IPS DF 6.9 (cell line): ENCODE measurements at regions not wholly inside any gene's neighbourhood (a gene's known extent, or its start where the extent isn't known, plus 50 kb on each side); places are given as distances from the start of the nearest gene placed in this dataset.

ENCODE experiments used
- DNase-seq: peaks from one replicate; pipeline ENCODE4 v3.0.0-alpha.2; 2013; ENCODE audit warnings: low read depth, low spot score
- H3K27ac ChIP-seq: one replicate; pipeline ENCODE4 v1.5.1; 2013; ENCODE audit warnings: low read length, control low read depth
- H3K27me3 ChIP-seq: 2 replicates; pipeline ENCODE4 v1.6.1; 2013; ENCODE audit warnings: mild to moderate bottlenecking, low read length; ENCODE audit not compliant: control insufficient read depth, insufficient read depth
- H3K36me3 ChIP-seq: 2 replicates; pipeline ENCODE4 v1.6.1; 2013; ENCODE audit warnings: low read length; ENCODE audit not compliant: control insufficient read depth, insufficient read depth
- H3K4me1 ChIP-seq: 2 replicates; pipeline ENCODE4 v1.6.1; 2013; ENCODE audit warnings: low read length; ENCODE audit not compliant: control insufficient read depth, insufficient read depth
- H3K4me3 ChIP-seq: 2 replicates; pipeline ENCODE4 v1.5.1; 2013; ENCODE audit warnings: mild to moderate bottlenecking, low read length
- H3K9me3 ChIP-seq: 2 replicates; pipeline ENCODE4 v1.6.1; 2013; ENCODE audit warnings: low read length, inconsistent platforms; ENCODE audit not compliant: control insufficient read depth, insufficient read depth
- WGBS: extraction: QIAGEN DNeasy Blood & Tissue Kit; methylation state at CpG from one replicate; pipeline ENCODE4 v1.1.7; 2013; ENCODE audit warnings: mixed read lengths, missing lambda C conversion rate; ENCODE audit not compliant: insufficient read length, insufficient coverage; 5-methylcytosine and 5-hydroxymethylcytosine counted together

DNA sequence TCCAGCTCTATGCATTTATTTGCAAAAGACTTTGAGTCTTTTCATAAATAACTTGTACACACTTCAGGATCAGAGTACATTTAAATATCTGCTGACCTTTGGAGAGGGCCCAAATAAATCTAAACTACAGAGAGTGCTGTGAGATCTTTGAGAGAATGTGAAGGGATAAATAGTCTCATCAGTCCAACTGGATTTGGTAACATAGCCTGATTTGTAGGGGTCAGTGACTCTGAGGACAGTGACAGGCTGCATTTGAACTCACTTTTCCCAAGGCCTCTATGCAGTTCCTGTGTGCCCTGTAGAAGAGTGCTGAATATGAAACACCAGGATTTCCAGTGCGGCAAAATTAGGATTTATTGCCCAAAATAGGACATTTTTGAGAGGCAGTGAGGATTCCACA is 136.2 kb downstream of the ZPLD1 start:
- H3K4me1 ChIP-seq = no peaks in the 10 kb centered on the region
- no peak overlapping the region for H3K27ac ChIP-seq
- no peaks in the 10 kb centered on the region for H3K27me3 ChIP-seq
- WGBS = no CpG with 5 or more reads among the region's 1 CpG
- H3K36me3 ChIP-seq = no peaks in the 10 kb centered on the region
- H3K9me3 ChIP-seq = no peaks in the 10 kb centered on the region
- no peak for DNase-seq
- no peak overlapping the region for H3K4me3 ChIP-seq

DNA sequence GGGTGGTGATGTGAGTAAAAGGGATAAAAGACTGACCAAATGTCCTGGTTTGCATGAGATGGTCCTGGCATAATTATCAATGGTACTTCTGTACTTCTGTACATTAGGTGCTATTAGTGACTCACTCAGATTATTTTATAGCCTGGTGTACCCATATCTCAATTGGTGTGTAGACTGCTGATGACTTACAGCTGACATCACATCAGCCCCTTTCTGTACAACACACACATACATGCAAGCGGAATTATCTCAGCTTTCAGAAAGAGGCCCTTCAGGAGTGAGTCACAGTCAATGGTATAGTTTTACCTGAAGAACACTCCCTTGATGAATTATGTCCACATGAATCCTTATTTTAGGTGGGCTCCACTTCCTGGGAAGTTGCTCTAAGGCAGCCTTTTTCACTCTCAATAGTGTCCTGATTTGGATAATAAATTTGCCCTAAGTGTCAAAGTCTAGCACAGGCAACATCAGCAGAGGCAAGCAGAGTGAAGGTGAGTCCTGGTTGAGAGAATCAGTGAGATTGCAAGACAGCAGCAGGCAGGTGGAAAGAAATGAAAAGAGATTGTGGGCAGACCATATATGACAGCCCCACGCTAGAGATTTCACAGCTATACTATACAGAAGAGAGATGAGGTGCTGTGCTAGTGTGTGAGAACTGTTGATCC is 137.0 kb downstream of the ZPLD1 start:
- Histone ChIP-seq H3K36me3 (no peaks in the 10 kb centered on the region), H3K27ac (no peak overlapping the region), H3K4me3 (no peak overlapping the region), H3K9me3 (no peaks in the 10 kb centered on the region), H3K27me3 (no peaks in the 10 kb centered on the region), H3K4me1 (no peaks in the 10 kb centered on the region)
- WGBS = no CpG with 5 or more reads among the region's 2 CpGs
- DNase-seq = no peak

DNA sequence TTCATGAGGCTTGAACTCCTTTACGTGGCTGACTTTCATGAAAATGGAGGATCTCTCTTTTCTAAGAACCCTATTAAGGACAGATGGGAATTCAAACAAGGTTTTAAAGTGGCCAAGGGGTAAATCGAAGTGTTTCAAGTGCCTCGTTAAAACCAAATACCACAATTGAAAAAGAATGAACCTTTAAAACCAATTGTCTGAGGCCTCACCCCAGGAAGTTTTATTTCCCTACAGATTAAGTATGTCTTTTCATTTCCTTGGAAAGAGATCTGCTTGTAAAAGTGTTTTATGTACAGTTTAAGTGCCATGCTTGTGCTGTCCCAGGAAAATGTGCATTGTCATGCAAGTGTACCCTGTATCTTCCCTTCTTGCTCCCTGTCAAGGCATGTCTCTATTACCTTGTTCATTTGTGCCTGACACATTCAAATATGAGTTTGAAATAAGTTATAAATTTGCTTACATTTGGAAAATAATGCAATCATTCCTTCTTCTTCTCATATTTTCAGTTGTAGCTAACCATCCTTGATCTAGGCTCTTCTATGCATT is 138.7 kb downstream of the ZPLD1 start:
- H3K4me1 ChIP-seq = no peaks in the 10 kb centered on the region
- no CpG with 5 or more reads among the region's 3 CpGs for WGBS
- H3K27me3 ChIP-seq = no peaks in the 10 kb centered on the region
- DNase-seq = no peak
- no peak overlapping the region for H3K27ac ChIP-seq
- H3K4me3 ChIP-seq = no peak overlapping the region
- no peaks in the 10 kb centered on the region for H3K36me3 ChIP-seq
- no peaks in the 10 kb centered on the region for H3K9me3 ChIP-seq

DNA sequence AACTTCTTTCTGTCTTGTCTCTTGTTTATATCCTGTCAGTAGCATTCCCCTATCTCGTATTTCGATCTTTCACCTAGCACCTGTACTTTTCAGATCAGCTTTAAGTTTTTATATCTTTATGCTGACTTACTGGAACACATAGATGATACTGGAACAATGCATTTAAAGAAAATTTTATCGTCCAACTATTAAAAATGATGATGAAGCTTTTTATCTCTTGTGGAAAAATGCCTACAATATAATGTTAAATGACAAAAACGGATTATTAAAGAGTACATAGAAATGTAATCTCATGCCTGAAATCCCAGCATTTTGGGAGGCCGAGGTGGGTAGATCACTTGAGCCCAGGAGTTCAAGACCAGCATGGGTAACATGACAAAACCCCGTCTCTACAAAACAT is 139.5 kb downstream of the ZPLD1 start:
- H3K36me3 ChIP-seq = no peaks in the 10 kb centered on the region
- no peaks in the 10 kb centered on the region for H3K4me1 ChIP-seq
- H3K27me3 ChIP-seq = no peaks in the 10 kb centered on the region
- WGBS = no CpG with 5 or more reads among the region's 6 CpGs
- H3K4me3 ChIP-seq = no peak overlapping the region
- no peaks in the 10 kb centered on the region for H3K9me3 ChIP-seq
- H3K27ac ChIP-seq = no peak overlapping the region
- no peak for DNase-seq

DNA sequence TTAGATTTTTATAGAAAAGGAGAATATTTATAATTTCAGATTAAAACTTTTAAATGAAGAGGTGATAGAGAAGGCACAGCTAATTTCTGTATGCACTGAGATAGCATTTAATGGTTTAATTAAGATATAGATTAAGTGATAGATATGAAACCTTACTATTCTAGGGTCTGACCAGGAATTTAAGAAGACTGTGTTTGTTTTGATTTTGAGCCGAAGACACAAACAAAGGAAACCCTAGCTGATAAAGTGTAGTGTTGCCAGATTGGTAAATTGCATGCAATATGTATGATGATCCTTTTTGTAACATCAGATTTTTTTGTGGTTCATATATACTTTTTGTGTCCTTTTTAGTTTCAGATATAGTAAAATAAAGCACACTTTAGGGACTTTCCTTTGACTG is 141.8 kb downstream of the ZPLD1 start:
- Histone ChIP-seq H3K36me3 (no peaks in the 10 kb centered on the region), H3K27me3 (no peaks in the 10 kb centered on the region), H3K4me3 (no peak overlapping the region), H3K9me3 (no peaks in the 10 kb centered on the region), H3K4me1 (no peaks in the 10 kb centered on the region), H3K27ac (no peak overlapping the region)
- no peak for DNase-seq
- no CpG with 5 or more reads among the region's 1 CpG for WGBS

DNA sequence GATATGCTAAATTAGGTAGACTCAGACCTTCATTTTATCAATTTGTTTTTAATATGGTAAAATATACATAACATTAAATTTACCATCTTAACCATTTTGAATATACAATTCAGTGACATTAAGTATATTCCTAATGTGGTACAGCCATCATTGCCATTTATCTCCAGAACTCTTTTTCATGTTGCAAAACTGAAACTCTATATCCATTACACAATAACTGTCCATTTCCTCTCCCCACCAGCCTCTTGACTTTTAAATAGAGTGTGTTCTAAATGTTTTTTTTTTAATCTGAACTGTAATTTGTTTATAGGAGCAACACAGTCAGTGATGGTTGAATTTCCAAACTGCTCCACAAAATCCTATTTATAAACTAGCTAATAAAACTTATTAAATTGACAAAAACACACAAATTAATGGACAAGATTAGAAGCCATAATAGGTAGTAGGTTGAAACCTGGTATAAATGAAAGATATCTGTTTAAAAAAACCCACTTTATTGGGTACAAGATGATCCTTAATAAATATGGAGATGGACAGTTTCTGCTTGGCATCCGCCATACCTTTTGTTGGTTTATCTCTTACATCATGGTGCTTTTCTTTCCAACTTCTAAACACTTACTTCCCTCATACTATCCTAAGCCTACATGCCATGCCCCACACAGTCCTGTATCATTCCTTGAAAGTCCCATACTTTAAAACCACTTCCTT is 142.4 kb downstream of the ZPLD1 start:
- no CpG with 5 or more reads among the region's 1 CpG for WGBS
- no peak for DNase-seq
- Histone ChIP-seq H3K4me1 (no peaks in the 10 kb centered on the region), H3K36me3 (no peaks in the 10 kb centered on the region), H3K27me3 (no peaks in the 10 kb centered on the region), H3K27ac (no peak overlapping the region), H3K9me3 (no peaks in the 10 kb centered on the region), H3K4me3 (no peak overlapping the region)

DNA sequence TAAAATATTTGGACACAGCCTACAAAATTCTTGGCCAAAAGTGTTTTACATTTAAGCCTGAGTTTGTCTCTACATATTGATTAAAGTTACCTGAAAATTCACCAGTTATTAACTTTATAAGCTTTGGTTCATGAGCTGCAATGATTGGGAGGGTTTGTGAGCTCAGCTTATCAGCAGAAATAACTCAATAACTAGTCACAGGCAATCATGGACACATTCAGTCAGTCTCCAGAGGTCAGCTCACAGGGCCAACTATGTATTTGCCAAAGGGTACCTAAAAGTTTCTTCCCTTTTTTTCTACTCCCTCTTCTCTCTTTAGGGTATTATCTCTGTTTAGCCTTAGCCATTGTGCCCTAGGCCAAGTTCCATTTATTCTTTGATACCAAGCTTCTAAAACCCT is 145.9 kb downstream of the ZPLD1 start:
- H3K9me3 ChIP-seq = no peaks in the 10 kb centered on the region
- H3K4me1 ChIP-seq = no peaks in the 10 kb centered on the region
- no peaks in the 10 kb centered on the region for H3K27me3 ChIP-seq
- no peak overlapping the region for H3K27ac ChIP-seq
- no peak for DNase-seq
- H3K4me3 ChIP-seq = no peak overlapping the region
- H3K36me3 ChIP-seq = no peaks in the 10 kb centered on the region

DNA sequence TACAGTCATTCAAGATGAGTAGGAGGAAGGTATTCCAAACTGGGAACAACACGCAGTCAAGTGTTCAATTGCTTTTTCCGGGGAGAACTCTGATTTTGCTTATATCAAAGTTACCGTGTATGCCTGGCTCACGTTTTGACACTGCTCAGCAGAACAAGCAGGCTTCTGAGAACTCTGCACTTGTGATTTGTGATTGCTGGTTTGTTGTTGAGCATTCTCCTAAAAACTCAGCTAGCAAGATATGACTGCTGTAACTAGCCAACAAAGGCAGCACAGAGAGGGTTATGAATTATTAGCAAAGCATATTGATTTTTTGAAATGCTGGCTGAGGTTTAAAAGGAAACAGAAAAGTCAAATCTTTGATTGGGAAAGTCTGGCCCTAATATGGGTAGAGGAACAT is 151.7 kb downstream of the ZPLD1 start:
- no peak overlapping the region for H3K4me3 ChIP-seq
- H3K9me3 ChIP-seq = no peaks in the 10 kb centered on the region
- H3K27me3 ChIP-seq = no peaks in the 10 kb centered on the region
- no peak for DNase-seq
- WGBS = no CpG with 5 or more reads among the region's 4 CpGs
- H3K27ac ChIP-seq = no peak overlapping the region
- H3K36me3 ChIP-seq = no peaks in the 10 kb centered on the region
- H3K4me1 ChIP-seq = no peaks in the 10 kb centered on the region

DNA sequence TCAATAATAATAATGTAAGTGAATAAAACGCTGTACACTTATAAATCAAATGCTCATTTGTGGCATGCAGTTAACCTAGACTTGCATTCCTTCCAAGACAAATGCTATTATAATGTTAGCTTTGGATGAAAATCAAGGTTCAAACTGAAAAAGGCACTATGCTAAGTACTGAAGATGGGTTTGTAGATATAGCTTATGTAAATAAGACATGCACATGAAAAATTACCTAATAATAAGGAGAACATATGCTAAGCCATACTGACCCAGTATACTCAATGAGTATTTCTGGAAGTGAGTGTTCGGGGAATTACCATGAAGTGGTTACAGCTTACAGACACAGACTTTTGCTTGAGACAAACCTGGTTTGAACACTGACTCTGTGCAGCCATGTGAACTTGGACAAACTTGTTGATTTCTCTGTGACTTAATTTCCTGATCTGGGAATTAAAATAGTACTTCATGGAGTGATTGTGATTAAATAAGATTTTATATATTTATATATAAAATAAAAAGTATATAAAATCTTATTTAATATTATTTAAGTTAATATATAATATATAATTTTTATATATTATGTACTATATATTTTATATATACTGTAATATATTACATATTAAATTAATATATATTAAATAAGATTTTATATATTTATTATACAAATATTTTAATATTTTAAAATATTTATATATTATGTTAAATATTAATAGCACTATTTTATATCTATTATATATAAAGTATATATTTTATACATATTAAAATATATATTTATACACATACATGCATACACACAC is 159.2 kb downstream of the ZPLD1 start:
- no CpG with 5 or more reads among the region's 2 CpGs for WGBS
- Histone ChIP-seq H3K4me3 (no peak overlapping the region), H3K27ac (no peak overlapping the region), H3K27me3 (no peaks in the 10 kb centered on the region), H3K36me3 (no peaks in the 10 kb centered on the region), H3K9me3 (no peaks in the 10 kb centered on the region), H3K4me1 (no peaks in the 10 kb centered on the region)
- DNase-seq = no peak

DNA sequence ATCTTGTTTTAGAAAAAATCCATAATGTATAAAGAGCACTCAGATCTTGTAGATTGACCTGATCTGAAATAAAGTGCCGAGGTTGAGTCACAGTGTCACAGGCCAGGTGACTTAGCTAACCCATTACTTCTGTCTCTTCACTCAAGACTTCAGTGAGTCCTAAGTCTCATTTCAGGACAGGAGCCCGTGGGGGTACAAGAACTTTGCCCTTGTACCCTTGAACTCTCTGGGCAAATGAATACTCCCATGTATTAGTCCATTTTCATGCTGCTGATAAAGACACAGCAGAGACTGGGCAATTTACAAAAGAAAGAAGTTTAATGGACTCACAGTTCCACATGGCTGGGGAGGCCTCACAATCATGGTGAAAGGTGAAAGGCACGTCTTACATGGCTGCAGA is 160.2 kb downstream of the ZPLD1 start:
- Histone ChIP-seq H3K4me3 (no peak overlapping the region), H3K4me1 (no peaks in the 10 kb centered on the region), H3K9me3 (no peaks in the 10 kb centered on the region), H3K36me3 (no peaks in the 10 kb centered on the region), H3K27ac (no peak overlapping the region), H3K27me3 (no peaks in the 10 kb centered on the region)
- no peak for DNase-seq
- no CpG with 5 or more reads among the region's 3 CpGs for WGBS
